Vagina (tissue), 2 donors: ENCODE measurements at regions not wholly inside any gene's neighbourhood (a gene's known extent, or its start where the extent isn't known, plus 50 kb on each side); places are given as distances from the start of the nearest gene placed in this dataset.

ENCODE experiments used
- POLR2A ChIP-seq, 2 donors: fragments of 450-650 bp; IDR thresholded peaks; one replicate each; pipeline ENCODE4 v1.6.1; 2017; ENCODE audit warnings: antibody characterized with exemption in 2 of 2, mild to moderate bottlenecking in 2 of 2, moderate library complexity in 2 of 2
- POLR2AphosphoS5 ChIP-seq, 2 donors: sonication (generic); formaldehyde crosslinking; IDR thresholded peaks; one replicate each; pipeline ENCODE4 v1.9.0; 2017; ENCODE audit warnings: antibody characterized with exemption in 2 of 2, mild to moderate bottlenecking in 2 of 2, low read depth in 1 of 2; ENCODE audit not compliant: insufficient read depth in 1 of 2
- TF ChIP-seq, protein P1 (sequence below), 3 experiments: fragments of 450-650 bp in 2 of 3; fragments of 200-600 bp in 1 of 3; sonication (generic) in 1 of 3; IDR thresholded peaks; one replicate each; pipeline ENCODE4 v1.5.1; 2017 to 2019; ENCODE audit warnings: antibody characterized with exemption in 3 of 3, mild to moderate bottlenecking in 2 of 3, moderate library complexity in 2 of 3

DNA sequence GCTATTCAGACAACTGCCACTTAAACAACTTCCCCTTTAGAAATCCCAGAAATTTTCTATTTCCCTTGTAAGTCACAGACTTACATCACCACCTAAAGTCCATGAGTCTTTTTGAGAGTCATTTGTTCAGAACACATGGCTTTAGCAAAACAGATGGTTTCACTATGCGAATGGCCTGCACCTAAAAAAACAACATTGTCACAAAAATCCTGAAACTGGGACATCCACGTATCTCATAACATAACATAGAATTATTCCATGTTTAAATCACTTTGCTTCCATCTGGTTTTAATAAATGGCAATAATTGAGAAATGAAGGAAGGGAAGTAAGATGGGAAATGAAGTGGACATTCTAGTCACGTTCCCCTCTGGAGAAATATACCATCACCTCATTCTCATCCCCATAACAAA is 155.3 kb upstream of the EDNRA start:
- TF ChIP-seq, protein P1, sequence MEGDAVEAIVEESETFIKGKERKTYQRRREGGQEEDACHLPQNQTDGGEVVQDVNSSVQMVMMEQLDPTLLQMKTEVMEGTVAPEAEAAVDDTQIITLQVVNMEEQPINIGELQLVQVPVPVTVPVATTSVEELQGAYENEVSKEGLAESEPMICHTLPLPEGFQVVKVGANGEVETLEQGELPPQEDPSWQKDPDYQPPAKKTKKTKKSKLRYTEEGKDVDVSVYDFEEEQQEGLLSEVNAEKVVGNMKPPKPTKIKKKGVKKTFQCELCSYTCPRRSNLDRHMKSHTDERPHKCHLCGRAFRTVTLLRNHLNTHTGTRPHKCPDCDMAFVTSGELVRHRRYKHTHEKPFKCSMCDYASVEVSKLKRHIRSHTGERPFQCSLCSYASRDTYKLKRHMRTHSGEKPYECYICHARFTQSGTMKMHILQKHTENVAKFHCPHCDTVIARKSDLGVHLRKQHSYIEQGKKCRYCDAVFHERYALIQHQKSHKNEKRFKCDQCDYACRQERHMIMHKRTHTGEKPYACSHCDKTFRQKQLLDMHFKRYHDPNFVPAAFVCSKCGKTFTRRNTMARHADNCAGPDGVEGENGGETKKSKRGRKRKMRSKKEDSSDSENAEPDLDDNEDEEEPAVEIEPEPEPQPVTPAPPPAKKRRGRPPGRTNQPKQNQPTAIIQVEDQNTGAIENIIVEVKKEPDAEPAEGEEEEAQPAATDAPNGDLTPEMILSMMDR (IDR thresholded peaks at IDR 0.05), result no peak
- TF ChIP-seq POLR2A (IDR thresholded peaks at IDR 0.05) (no peak), POLR2AphosphoS5 (IDR thresholded peaks at IDR 0.05; ENCODE audit: insufficient read depth in 1 of 2, low read depth in 1 of 2) (no peak)
